ENCODE measurements at regions not wholly inside any gene's neighbourhood (a gene's known extent, or its start where the extent isn't known, plus 50 kb on each side); places are given as distances from the start of the nearest gene placed in this dataset.

- TF ChIP-seq POLR2AphosphoS5 (IDR thresholded peaks at IDR 0.05; ENCODE audit: low read depth) = no peak
- no peak for TF ChIP-seq CTCF (conservative IDR thresholded peaks at IDR 0.05; ENCODE audit: low read depth in 2 of 2)
- TF ChIP-seq REST (IDR thresholded peaks at IDR 0.05; ENCODE audit: unreplicated experiment) = no peak
Measured at GRCh38 chr4:137707626-137708025, 175.3 kb upstream of the PCDH18 start.
